Vagina (tissue), 2 donors: ENCODE measurements at regions not wholly inside any gene's neighbourhood (a gene's known extent, or its start where the extent isn't known, plus 50 kb on each side); places are given as distances from the start of the nearest gene placed in this dataset.

Experiments used
- POLR2A ChIP-seq, 2 donors: fragments of 450-650 bp; IDR thresholded peaks; one replicate each; pipeline ENCODE4 v1.6.1; 2017; ENCODE audit warnings: antibody characterized with exemption in 2 of 2, mild to moderate bottlenecking in 2 of 2, moderate library complexity in 2 of 2
- TF ChIP-seq, protein P1 (sequence below), 3 experiments: fragments of 450-650 bp in 2 of 3; fragments of 200-600 bp in 1 of 3; sonication (generic) in 1 of 3; IDR thresholded peaks; one replicate each; pipeline ENCODE4 v1.5.1; 2017 to 2019; ENCODE audit warnings: antibody characterized with exemption in 3 of 3, mild to moderate bottlenecking in 2 of 3, moderate library complexity in 2 of 3

DNA sequence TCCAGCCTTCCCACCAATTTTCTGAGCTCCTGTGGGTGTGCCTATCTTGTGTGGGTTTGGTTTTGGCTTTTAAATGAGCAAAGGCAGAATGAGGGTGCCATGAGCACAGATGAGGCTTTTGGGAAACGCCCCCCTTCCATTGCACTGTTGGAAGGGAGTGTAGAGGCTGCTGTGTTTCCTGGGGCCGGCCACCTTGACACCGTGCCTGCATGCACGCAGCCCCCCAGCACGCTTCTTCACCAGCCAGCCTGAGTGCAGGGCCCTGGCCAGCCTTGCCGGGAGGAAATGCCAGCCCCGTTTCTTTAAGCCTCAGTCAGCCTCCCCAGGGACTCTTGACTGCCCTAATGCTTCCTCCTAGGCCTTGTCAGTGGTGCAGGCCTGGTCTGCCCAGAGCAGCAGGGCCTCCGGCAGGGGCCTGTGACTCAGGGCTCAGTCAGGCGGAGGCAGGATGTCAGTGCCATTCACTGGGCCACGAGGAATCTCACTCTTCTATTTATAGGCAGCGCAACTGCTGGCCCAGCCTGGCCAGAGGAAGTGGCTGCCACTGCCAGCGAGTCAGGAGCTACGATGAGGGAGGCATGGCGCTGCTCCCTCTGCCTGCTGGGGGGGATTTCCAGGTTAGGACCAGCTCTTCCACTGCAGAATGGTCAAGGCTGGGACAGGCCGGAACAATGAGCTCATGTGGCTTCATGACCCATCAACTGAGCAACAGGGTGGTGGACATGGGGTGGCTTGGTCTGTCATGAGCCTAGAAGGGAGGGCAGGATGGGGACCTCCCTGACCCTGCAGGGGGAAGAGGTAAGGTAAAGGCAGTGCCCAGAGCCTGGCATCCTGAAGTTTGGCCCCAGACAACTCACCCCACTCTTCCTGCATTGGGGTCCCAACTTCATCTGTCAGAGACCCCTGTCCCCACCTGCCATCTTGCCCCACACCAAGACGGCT lies 205.2 kb downstream of the RAB11FIP4 start:
- TF ChIP-seq, protein P1, sequence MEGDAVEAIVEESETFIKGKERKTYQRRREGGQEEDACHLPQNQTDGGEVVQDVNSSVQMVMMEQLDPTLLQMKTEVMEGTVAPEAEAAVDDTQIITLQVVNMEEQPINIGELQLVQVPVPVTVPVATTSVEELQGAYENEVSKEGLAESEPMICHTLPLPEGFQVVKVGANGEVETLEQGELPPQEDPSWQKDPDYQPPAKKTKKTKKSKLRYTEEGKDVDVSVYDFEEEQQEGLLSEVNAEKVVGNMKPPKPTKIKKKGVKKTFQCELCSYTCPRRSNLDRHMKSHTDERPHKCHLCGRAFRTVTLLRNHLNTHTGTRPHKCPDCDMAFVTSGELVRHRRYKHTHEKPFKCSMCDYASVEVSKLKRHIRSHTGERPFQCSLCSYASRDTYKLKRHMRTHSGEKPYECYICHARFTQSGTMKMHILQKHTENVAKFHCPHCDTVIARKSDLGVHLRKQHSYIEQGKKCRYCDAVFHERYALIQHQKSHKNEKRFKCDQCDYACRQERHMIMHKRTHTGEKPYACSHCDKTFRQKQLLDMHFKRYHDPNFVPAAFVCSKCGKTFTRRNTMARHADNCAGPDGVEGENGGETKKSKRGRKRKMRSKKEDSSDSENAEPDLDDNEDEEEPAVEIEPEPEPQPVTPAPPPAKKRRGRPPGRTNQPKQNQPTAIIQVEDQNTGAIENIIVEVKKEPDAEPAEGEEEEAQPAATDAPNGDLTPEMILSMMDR (IDR thresholded peaks at IDR 0.05) = no peak
- no peak for TF ChIP-seq POLR2A (IDR thresholded peaks at IDR 0.05)
